HG03575 (cell line): ENCODE measurements at regions not wholly inside any gene's neighbourhood (a gene's known extent, or its start where the extent isn't known, plus 50 kb on each side); places are given as distances from the start of the nearest gene placed in this dataset.
A peak's percentile ranks its signal among the peaks of the same experiment; 100 is the strongest.

Source experiments
- ATAC-seq: cut with Tn5 transposase; IDR thresholded peaks from one replicate; pipeline ENCODE4 v1.9.1; 2021; ENCODE audit not compliant: unreplicated experiment, insufficient number of reproducible peaks, low FRiP score; ENCODE audit errors: extremely low read depth

- no peak for ATAC-seq
Measured at GRCh38 chr5:158431369-158432029, 572.6 kb upstream of the CLINT1 start.

- ATAC-seq: no peak
Measured at GRCh38 chr5:158430798-158431167, 571.8 kb upstream of the CLINT1 start.

GRCh38 chr5:158430166-158430797 lies 571.3 kb upstream of the CLINT1 start:
- no peak for ATAC-seq

- ATAC-seq: no peak
Measured at GRCh38 chr5:158429564-158429963, 570.6 kb upstream of the CLINT1 start.

GRCh38 chr5:158423623-158424200 lies 564.8 kb upstream of the CLINT1 start:
- ATAC-seq: no peak

GRCh38 chr5:158422653-158423515 lies 563.9 kb upstream of the CLINT1 start:
- ATAC-seq: no peak

GRCh38 chr5:158421319-158421718 lies 562.4 kb upstream of the CLINT1 start:
- no peak for ATAC-seq

GRCh38 chr5:158419186-158419585 lies 560.2 kb upstream of the CLINT1 start:
- ATAC-seq: no peak

GRCh38 chr5:158414780-158415179 lies 555.8 kb upstream of the CLINT1 start:
- ATAC-seq: no peak

- no peak for ATAC-seq
Measured at GRCh38 chr5:158414333-158414762, 555.4 kb upstream of the CLINT1 start.

GRCh38 chr5:158413122-158413680 lies 554.3 kb upstream of the CLINT1 start:
- ATAC-seq: no peak

GRCh38 chr5:158410976-158411375 lies 552.0 kb upstream of the CLINT1 start:
- ATAC-seq: no peak

- ATAC-seq: peak; percentile 69
Measured at GRCh38 chr5:158409507-158409906, 550.6 kb upstream of the CLINT1 start.

GRCh38 chr5:158407824-158408195 lies 548.9 kb upstream of the CLINT1 start:
- ATAC-seq: no peak

- ATAC-seq: no peak
Measured at GRCh38 chr5:158406884-158407823, 548.2 kb upstream of the CLINT1 start.

GRCh38 chr5:158398360-158399201 lies 539.6 kb upstream of the CLINT1 start:
- ATAC-seq: peak; percentile 57

- ATAC-seq: no peak
Measured at GRCh38 chr5:158397278-158397677, 538.3 kb upstream of the CLINT1 start.

GRCh38 chr5:158394102-158394501 lies 535.2 kb upstream of the CLINT1 start:
- no peak for ATAC-seq
